ENCODE measurements at regions not wholly inside any gene's neighbourhood (a gene's known extent, or its start where the extent isn't known, plus 50 kb on each side); places are given as distances from the start of the nearest gene placed in this dataset.

DNA sequence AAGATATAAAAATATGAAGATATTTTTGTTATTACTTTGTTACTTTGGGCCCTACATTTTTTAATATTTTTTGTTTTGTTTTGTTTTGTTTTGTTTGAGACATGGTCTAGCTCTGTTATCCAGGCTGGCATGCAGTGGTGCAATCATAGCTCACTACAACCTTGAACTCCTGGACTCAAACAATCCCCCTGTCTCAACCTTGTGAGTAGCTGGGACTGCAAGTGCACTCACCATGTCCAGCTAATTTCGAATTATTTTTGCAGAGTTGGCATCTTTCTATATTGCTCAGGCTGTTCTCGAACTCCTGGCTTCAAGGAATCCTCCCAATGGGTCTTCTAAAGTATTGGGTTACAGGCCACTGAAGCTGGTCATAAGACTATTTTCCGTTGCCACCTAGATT lies 603.6 kb upstream of the PIK3C3 start:
- no peak overlapping the region for H3K4me2 ChIP-seq (ENCODE audit: low read length)
- H3K27ac ChIP-seq (ENCODE audit: low read depth, low read length, poor library complexity, severe bottlenecking), result no peak overlapping the region
- no peak overlapping the region for H3K4me3 ChIP-seq (ENCODE audit: low read depth, low read length, poor library complexity, severe bottlenecking)
- H4K20me1 ChIP-seq (ENCODE audit: insufficient read depth, low read length), result no peaks in the 10 kb centered on the region
- H2AFZ ChIP-seq (ENCODE audit: low read length), result no peak overlapping the region
- H3K9me2 ChIP-seq (ENCODE audit: low read depth, low read length), result no peaks in the 10 kb centered on the region
- no peaks in the 10 kb centered on the region for H3F3A ChIP-seq (ENCODE audit: insufficient read depth, low read length)
- H3K4me1 ChIP-seq (ENCODE audit: insufficient read depth, low read length, severe bottlenecking), result no peaks in the 10 kb centered on the region
- H3K79me2 ChIP-seq (ENCODE audit: insufficient read depth, low read length), result no peaks in the 10 kb centered on the region
- no peaks in the 10 kb centered on the region for H3K36me3 ChIP-seq (ENCODE audit: insufficient read depth, low read length)
- H3K9me3 ChIP-seq (ENCODE audit: low read length), result no peaks in the 10 kb centered on the region
- TF ChIP-seq, protein P1, sequence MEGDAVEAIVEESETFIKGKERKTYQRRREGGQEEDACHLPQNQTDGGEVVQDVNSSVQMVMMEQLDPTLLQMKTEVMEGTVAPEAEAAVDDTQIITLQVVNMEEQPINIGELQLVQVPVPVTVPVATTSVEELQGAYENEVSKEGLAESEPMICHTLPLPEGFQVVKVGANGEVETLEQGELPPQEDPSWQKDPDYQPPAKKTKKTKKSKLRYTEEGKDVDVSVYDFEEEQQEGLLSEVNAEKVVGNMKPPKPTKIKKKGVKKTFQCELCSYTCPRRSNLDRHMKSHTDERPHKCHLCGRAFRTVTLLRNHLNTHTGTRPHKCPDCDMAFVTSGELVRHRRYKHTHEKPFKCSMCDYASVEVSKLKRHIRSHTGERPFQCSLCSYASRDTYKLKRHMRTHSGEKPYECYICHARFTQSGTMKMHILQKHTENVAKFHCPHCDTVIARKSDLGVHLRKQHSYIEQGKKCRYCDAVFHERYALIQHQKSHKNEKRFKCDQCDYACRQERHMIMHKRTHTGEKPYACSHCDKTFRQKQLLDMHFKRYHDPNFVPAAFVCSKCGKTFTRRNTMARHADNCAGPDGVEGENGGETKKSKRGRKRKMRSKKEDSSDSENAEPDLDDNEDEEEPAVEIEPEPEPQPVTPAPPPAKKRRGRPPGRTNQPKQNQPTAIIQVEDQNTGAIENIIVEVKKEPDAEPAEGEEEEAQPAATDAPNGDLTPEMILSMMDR (IDR thresholded peaks at IDR 0.05; ENCODE audit: low read length), result no peak
- TF ChIP-seq EZH2 (IDR thresholded peaks at IDR 0.05; ENCODE audit: borderline replicate concordance, low read length), result no peak
- no peaks in the 10 kb centered on the region for H3K27me3 ChIP-seq (ENCODE audit: insufficient read depth, low read length)
- H3K9ac ChIP-seq (ENCODE audit: low read length), result no peak overlapping the region

DNA sequence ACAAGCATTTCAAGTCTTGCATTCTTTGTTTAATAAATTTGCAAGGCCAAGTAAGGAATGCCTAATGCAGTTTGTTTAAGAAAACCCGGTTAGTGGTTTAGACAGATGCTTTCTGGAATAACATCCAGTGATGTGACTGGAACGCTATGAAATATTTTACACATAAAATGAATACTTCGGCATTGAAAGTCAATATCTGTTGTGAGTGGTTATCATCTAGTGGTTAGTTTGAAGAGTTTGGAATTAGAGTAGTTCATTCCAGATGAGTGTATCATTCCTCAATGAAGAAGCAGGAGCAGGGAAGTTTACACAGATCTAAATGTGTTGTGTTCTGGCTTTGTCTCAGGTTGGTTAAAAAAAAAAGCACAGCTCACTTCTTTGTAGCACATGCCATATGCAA lies 608.0 kb upstream of the PIK3C3 start:
- Histone ChIP-seq H3K9me3 (ENCODE audit: low read length) (no peaks in the 10 kb centered on the region), H4K20me1 (ENCODE audit: insufficient read depth, low read length) (no peaks in the 10 kb centered on the region), H3K27ac (ENCODE audit: low read depth, low read length, poor library complexity, severe bottlenecking) (no peak overlapping the region), H2AFZ (ENCODE audit: low read length) (no peak overlapping the region), H3F3A (ENCODE audit: insufficient read depth, low read length) (no peaks in the 10 kb centered on the region), H3K79me2 (ENCODE audit: insufficient read depth, low read length) (no peaks in the 10 kb centered on the region), H3K4me3 (ENCODE audit: low read depth, low read length, poor library complexity, severe bottlenecking) (no peak overlapping the region), H3K27me3 (ENCODE audit: insufficient read depth, low read length) (no peaks in the 10 kb centered on the region), H3K4me2 (ENCODE audit: low read length) (no peak overlapping the region), H3K9ac (ENCODE audit: low read length) (no peak overlapping the region), H3K36me3 (ENCODE audit: insufficient read depth, low read length) (no peaks in the 10 kb centered on the region), H3K9me2 (ENCODE audit: low read depth, low read length) (no peaks in the 10 kb centered on the region), H3K4me1 (ENCODE audit: insufficient read depth, low read length, severe bottlenecking) (no peaks in the 10 kb centered on the region)
- no peak for TF ChIP-seq EZH2 (IDR thresholded peaks at IDR 0.05; ENCODE audit: borderline replicate concordance, low read length)
- TF ChIP-seq, protein P1 (IDR thresholded peaks at IDR 0.05; ENCODE audit: low read length), result no peak

DNA sequence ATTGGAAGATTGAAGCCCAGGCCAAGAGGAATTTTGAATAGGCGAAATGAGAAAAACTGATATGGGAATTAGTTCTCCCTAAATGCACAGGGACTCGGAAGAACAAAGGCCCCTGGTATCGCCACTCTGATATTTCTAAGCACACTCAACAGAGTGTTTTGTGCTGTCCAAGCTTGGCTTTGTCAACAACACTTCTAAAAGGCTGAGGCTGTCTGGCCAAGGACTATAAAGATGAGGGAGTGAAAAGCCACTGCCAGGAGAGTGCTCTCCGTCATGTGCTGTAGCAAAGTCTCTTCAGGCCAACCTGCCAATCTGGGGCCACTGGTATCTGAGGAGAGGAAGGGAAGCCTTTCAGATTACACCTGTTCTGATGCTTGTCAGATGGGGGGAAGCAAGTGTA lies 611.2 kb upstream of the PIK3C3 start:
- Histone ChIP-seq H3K36me3 (ENCODE audit: insufficient read depth, low read length) (no peaks in the 10 kb centered on the region), H3K79me2 (ENCODE audit: insufficient read depth, low read length) (no peaks in the 10 kb centered on the region), H4K20me1 (ENCODE audit: insufficient read depth, low read length) (no peaks in the 10 kb centered on the region), H3K9me3 (ENCODE audit: low read length) (no peaks in the 10 kb centered on the region), H3K27me3 (ENCODE audit: insufficient read depth, low read length) (no peaks in the 10 kb centered on the region), H2AFZ (ENCODE audit: low read length) (no peak overlapping the region), H3K9me2 (ENCODE audit: low read depth, low read length) (no peaks in the 10 kb centered on the region), H3K9ac (ENCODE audit: low read length) (no peak overlapping the region), H3K4me1 (ENCODE audit: insufficient read depth, low read length, severe bottlenecking) (no peaks in the 10 kb centered on the region), H3F3A (ENCODE audit: insufficient read depth, low read length) (no peaks in the 10 kb centered on the region), H3K4me3 (ENCODE audit: low read depth, low read length, poor library complexity, severe bottlenecking) (no peak overlapping the region), H3K4me2 (ENCODE audit: low read length) (no peak overlapping the region), H3K27ac (ENCODE audit: low read depth, low read length, poor library complexity, severe bottlenecking) (no peak overlapping the region)
- TF ChIP-seq, protein P1 (IDR thresholded peaks at IDR 0.05; ENCODE audit: low read length), result no peak
- no peak for TF ChIP-seq EZH2 (IDR thresholded peaks at IDR 0.05; ENCODE audit: borderline replicate concordance, low read length)
